C4-2B (cell line): ENCODE measurements at regions not wholly inside any gene's neighbourhood (a gene's known extent, or its start where the extent isn't known, plus 50 kb on each side); places are given as distances from the start of the nearest gene placed in this dataset.

Experiments
- CTCF ChIP-seq: fragments of 450-650 bp; conservative IDR thresholded peaks from 2 replicates; pipeline ENCODE4 v1.5.1; 2017; ENCODE audit warnings: mild to moderate bottlenecking
- ZFX ChIP-seq: fragments of 450-650 bp; IDR thresholded peaks from 2 replicates; pipeline ENCODE4 v1.6.1; 2017

- TF ChIP-seq CTCF = no peak
- no peak for TF ChIP-seq ZFX
Observed at GRCh38 chr4:121221608-121222007, 57.5 kb upstream of the TNIP3 start.
